DOHH2 (cell line): ENCODE measurements at regions not wholly inside any gene's neighbourhood (a gene's known extent, or its start where the extent isn't known, plus 50 kb on each side); places are given as distances from the start of the nearest gene placed in this dataset.
A peak's percentile ranks its signal among the peaks of the same experiment; 100 is the strongest.

Experiments used
- H3F3A ChIP-seq: fragments of 200-600 bp; sonication (generic), shearing (Covaris generic); 2 replicates; pipeline ENCODE4 v1.6.0; 2016; ENCODE audit warnings: antibody characterized with exemption, mild to moderate bottlenecking; ENCODE audit not compliant: control insufficient read depth, insufficient read depth
- H3K27ac ChIP-seq: fragments of 200-600 bp; sonication (generic); 2 replicates; pipeline ENCODE4 v1.5.1; 2014; ENCODE audit warnings: low read depth, mild to moderate bottlenecking, low read length, moderate library complexity
- H3K27me3 ChIP-seq: fragments of 200-600 bp; sonication (generic); 2 replicates; pipeline ENCODE4 v1.6.1; 2014; ENCODE audit warnings: mild to moderate bottlenecking, low read length, mixed read lengths; ENCODE audit not compliant: control insufficient read depth
- H3K36me3 ChIP-seq: fragments of 200-600 bp; sonication (generic); 2 replicates; pipeline ENCODE4 v1.6.1; 2014; ENCODE audit warnings: mild to moderate bottlenecking, low read length, moderate library complexity, mixed read lengths; ENCODE audit not compliant: control insufficient read depth
- H3K4me1 ChIP-seq: fragments of 200-600 bp; sonication (generic); 2 replicates; pipeline ENCODE4 v1.6.1; 2014; ENCODE audit warnings: mild to moderate bottlenecking, low read length, mixed read lengths; ENCODE audit not compliant: control insufficient read depth
- H3K4me2 ChIP-seq: fragments of 200-600 bp; sonication (generic); 2 replicates; pipeline ENCODE4 v1.6.0; 2014; ENCODE audit warnings: mild to moderate bottlenecking, low read length, moderate library complexity
- H3K4me3 ChIP-seq: fragments of 200-600 bp; sonication (generic); 2 replicates; pipeline ENCODE4 v1.5.1; 2014; ENCODE audit warnings: mild to moderate bottlenecking, low read length, mixed read lengths
- H3K79me2 ChIP-seq: fragments of 200-600 bp; sonication (generic); 2 replicates; pipeline ENCODE4 v1.6.1; 2014; ENCODE audit warnings: mild to moderate bottlenecking, low read length, mixed read lengths; ENCODE audit not compliant: control insufficient read depth
- H3K9me2 ChIP-seq: fragments of 200-600 bp; sonication (generic); replicated peaks from 2 replicates; pipeline ENCODE4 v1.6.1; 2014; ENCODE audit warnings: mild to moderate bottlenecking, low read length, mixed read lengths; ENCODE audit not compliant: control insufficient read depth
- H3K9me3 ChIP-seq: fragments of 200-600 bp; sonication (generic); 2 replicates; pipeline ENCODE4 v1.6.1; 2014; ENCODE audit warnings: antibody characterized with exemption, low read length, mixed read lengths; ENCODE audit not compliant: control insufficient read depth, insufficient read depth
- H4K20me1 ChIP-seq: fragments of 200-600 bp; sonication (generic); 2 replicates; pipeline ENCODE4 v1.6.0; 2014; ENCODE audit warnings: low read depth, mild to moderate bottlenecking, antibody characterized with exemption, low read length, moderate library complexity; ENCODE audit not compliant: control insufficient read depth, insufficient read depth
- CTCF ChIP-seq: fragments of 200-600 bp; sonication (generic); IDR thresholded peaks from one replicate; pipeline ENCODE4 v1.5.1; 2014; ENCODE audit warnings: antibody characterized with exemption, mild to moderate bottlenecking, low read depth, low read length; ENCODE audit not compliant: poor library complexity, severe bottlenecking
- EZH2phosphoT487 ChIP-seq: fragments of 200-600 bp; sonication (generic); IDR thresholded peaks from 2 replicates; pipeline ENCODE4 v1.6.1; 2017; ENCODE audit warnings: borderline replicate concordance, mild to moderate bottlenecking, antibody characterized with exemption, low read length, moderate library complexity, mixed read lengths

GRCh38 chr11:95295382-95296149, 64.6 kb upstream of the SESN3 start:
- Histone ChIP-seq H3K36me3 (no peaks in the 10 kb centered on the region), H3F3A (no peaks in the 10 kb centered on the region), H3K4me1 (peaks cover 27% of the 10 kb centered on the region), H3K4me2 (peak overlapping the region; percentile 98), H3K27ac (no peak overlapping the region), H3K9me2 (no peaks in the 10 kb centered on the region), H3K4me3 (no peak overlapping the region), H3K79me2 (no peaks in the 10 kb centered on the region), H3K9me3 (no peaks in the 10 kb centered on the region), H3K27me3 (no peaks in the 10 kb centered on the region), H4K20me1 (no peaks in the 10 kb centered on the region)
- TF ChIP-seq EZH2phosphoT487 (no peak), CTCF (no peak)

GRCh38 chr11:95294701-95295100, 63.7 kb upstream of the SESN3 start:
- TF ChIP-seq EZH2phosphoT487, result no peak
- no peak for TF ChIP-seq CTCF
- Histone ChIP-seq H3F3A (no peaks in the 10 kb centered on the region), H3K4me3 (no peak overlapping the region), H3K9me2 (no peaks in the 10 kb centered on the region), H3K27ac (no peak overlapping the region), H3K4me2 (no peak overlapping the region), H3K4me1 (peaks cover 27% of the 10 kb centered on the region), H4K20me1 (no peaks in the 10 kb centered on the region), H3K9me3 (no peaks in the 10 kb centered on the region), H3K79me2 (no peaks in the 10 kb centered on the region), H3K36me3 (no peaks in the 10 kb centered on the region), H3K27me3 (no peaks in the 10 kb centered on the region)

GRCh38 chr11:95293116-95293515, 62.1 kb upstream of the SESN3 start:
- Histone ChIP-seq H3K36me3 (no peaks in the 10 kb centered on the region), H3K27me3 (no peaks in the 10 kb centered on the region), H4K20me1 (no peaks in the 10 kb centered on the region), H3K4me2 (no peak overlapping the region), H3K27ac (no peak overlapping the region), H3K4me1 (peaks cover 27% of the 10 kb centered on the region), H3K9me2 (no peaks in the 10 kb centered on the region), H3K9me3 (no peaks in the 10 kb centered on the region), H3K79me2 (no peaks in the 10 kb centered on the region), H3K4me3 (no peak overlapping the region), H3F3A (no peaks in the 10 kb centered on the region)
- TF ChIP-seq CTCF (no peak), EZH2phosphoT487 (no peak)
